Spinal cord (tissue), 9 donors: ENCODE measurements at regions not wholly inside any gene's neighbourhood (a gene's known extent, or its start where the extent isn't known, plus 50 kb on each side); places are given as distances from the start of the nearest gene placed in this dataset.

ENCODE experiments used
- DNase-seq, 6 donors: peaks; one replicate each; pipeline versions ENCODE4 v3.0.0 to v3.0.0-alpha.2; 2013 to 2015; ENCODE audit warnings: low spot score in 6 of 6, low read depth in 4 of 6
- H3K27ac ChIP-seq: one replicate; pipeline ENCODE4 v1.5.1; 2013; ENCODE audit warnings: low read depth, low read length, control low read depth
- H3K27me3 ChIP-seq: one replicate; pipeline ENCODE4 v1.6.1; 2013; ENCODE audit warnings: low read length; ENCODE audit not compliant: control insufficient read depth, insufficient read depth
- H3K36me3 ChIP-seq: one replicate; pipeline ENCODE4 v1.6.1; 2013; ENCODE audit warnings: low read length; ENCODE audit not compliant: control insufficient read depth, insufficient read depth
- H3K4me1 ChIP-seq: one replicate; pipeline ENCODE4 v1.6.1; 2013; ENCODE audit warnings: low read length; ENCODE audit not compliant: control insufficient read depth, insufficient read depth
- H3K4me3 ChIP-seq: one replicate; pipeline ENCODE4 v1.5.1; 2013; ENCODE audit warnings: low read depth, low read length, control low read depth
- H3K9me3 ChIP-seq: one replicate; pipeline ENCODE4 v1.6.1; 2013; ENCODE audit warnings: low read length; ENCODE audit not compliant: control insufficient read depth, insufficient read depth
- WGBS: methylation state at CpG from one replicate; pipeline ENCODE4 v1.1.5; 2013; ENCODE audit warnings: missing lambda C conversion rate; ENCODE audit not compliant: insufficient coverage; 5-methylcytosine and 5-hydroxymethylcytosine counted together
- donor health status: healthy.

GRCh38 chr5:103942587-103943186, 380.1 kb upstream of the NUDT12 start:
- no peaks in the 10 kb centered on the region for H3K27me3 ChIP-seq
- H3K4me3 ChIP-seq, result no peak overlapping the region
- H3K9me3 ChIP-seq, result no peaks in the 10 kb centered on the region
- H3K4me1 ChIP-seq, result no peaks in the 10 kb centered on the region
- no peak overlapping the region for H3K27ac ChIP-seq
- peak in 2 of 6 donors; percentile 30 to 52 for DNase-seq
- WGBS, result no CpG with 5 or more reads among the region's 6 CpGs
- no peaks in the 10 kb centered on the region for H3K36me3 ChIP-seq

- Histone ChIP-seq H3K4me1 (no peaks in the 10 kb centered on the region), H3K36me3 (no peaks in the 10 kb centered on the region), H3K4me3 (no peak overlapping the region), H3K27me3 (no peaks in the 10 kb centered on the region), H3K9me3 (no peaks in the 10 kb centered on the region), H3K27ac (no peak overlapping the region)
- WGBS, result no CpG with 5 or more reads among the region's 4 CpGs
- peak in 1 of 6 donors; percentile 73 for DNase-seq
These were observed 379.0 kb upstream of the NUDT12 start for GRCh38 chr5:103941596-103941995.

- H3K4me3 ChIP-seq, result no peak overlapping the region
- no peaks in the 10 kb centered on the region for H3K9me3 ChIP-seq
- no peaks in the 10 kb centered on the region for H3K27me3 ChIP-seq
- H3K4me1 ChIP-seq, result no peaks in the 10 kb centered on the region
- H3K27ac ChIP-seq, result no peak overlapping the region
- no peaks in the 10 kb centered on the region for H3K36me3 ChIP-seq
- peak in 1 of 6 donors; percentile 24 for DNase-seq
- no CpG with 5 or more reads among the region's 5 CpGs for WGBS
These were observed 375.6 kb upstream of the NUDT12 start for GRCh38 chr5:103938146-103938695.

GRCh38 chr5:103929338-103930013, 366.9 kb upstream of the NUDT12 start:
- Histone ChIP-seq H3K9me3 (no peaks in the 10 kb centered on the region), H3K27me3 (no peaks in the 10 kb centered on the region), H3K4me1 (no peaks in the 10 kb centered on the region), H3K36me3 (no peaks in the 10 kb centered on the region), H3K4me3 (no peak overlapping the region), H3K27ac (no peak overlapping the region)
- WGBS, result no CpG with 5 or more reads among the region's 2 CpGs
- DNase-seq, result no peak

GRCh38 chr5:103927739-103928138, 365.1 kb upstream of the NUDT12 start:
- no peaks in the 10 kb centered on the region for H3K9me3 ChIP-seq
- H3K27me3 ChIP-seq, result no peaks in the 10 kb centered on the region
- no CpG with 5 or more reads among the region's 1 CpG for WGBS
- no peak overlapping the region for H3K27ac ChIP-seq
- H3K4me3 ChIP-seq, result no peak overlapping the region
- H3K4me1 ChIP-seq, result no peaks in the 10 kb centered on the region
- no peak for DNase-seq
- no peaks in the 10 kb centered on the region for H3K36me3 ChIP-seq

- no peaks in the 10 kb centered on the region for H3K9me3 ChIP-seq
- no peak overlapping the region for H3K27ac ChIP-seq
- H3K36me3 ChIP-seq, result no peaks in the 10 kb centered on the region
- no peaks in the 10 kb centered on the region for H3K27me3 ChIP-seq
- H3K4me1 ChIP-seq, result no peaks in the 10 kb centered on the region
- H3K4me3 ChIP-seq, result no peak overlapping the region
- DNase-seq, result no peak
These were observed 361.1 kb upstream of the NUDT12 start for GRCh38 chr5:103923616-103924168.

- no peaks in the 10 kb centered on the region for H3K36me3 ChIP-seq
These were observed 356.9 kb upstream of the NUDT12 start for GRCh38 chr5:103919506-103919905.

GRCh38 chr5:103918668-103919367, 356.2 kb upstream of the NUDT12 start:
- DNase-seq, result peak in 1 of 6 donors; percentile 51

More at GRCh38 chr5:103919506-103919905, 356.9 kb upstream of the NUDT12 start:
- Histone ChIP-seq H3K4me1 (no peaks in the 10 kb centered on the region), H3K27me3 (no peaks in the 10 kb centered on the region), H3K4me3 (no peak overlapping the region), H3K27ac (no peak overlapping the region), H3K9me3 (no peaks in the 10 kb centered on the region)
- peak in 1 of 6 donors; percentile 67 for DNase-seq

GRCh38 chr5:103915081-103915480, 352.5 kb upstream of the NUDT12 start:
- peak in 1 of 6 donors; percentile 9 for DNase-seq
- Histone ChIP-seq H3K9me3 (no peaks in the 10 kb centered on the region), H3K27me3 (no peaks in the 10 kb centered on the region), H3K27ac (no peak overlapping the region), H3K4me1 (no peaks in the 10 kb centered on the region), H3K4me3 (no peak overlapping the region), H3K36me3 (no peaks in the 10 kb centered on the region)
- WGBS, result no CpG with 5 or more reads among the region's 1 CpG

More at GRCh38 chr5:103918668-103919367, 356.2 kb upstream of the NUDT12 start:
- H3K36me3 ChIP-seq, result no peaks in the 10 kb centered on the region
- H3K4me3 ChIP-seq, result no peak overlapping the region
- no peak overlapping the region for H3K27ac ChIP-seq
- H3K9me3 ChIP-seq, result no peaks in the 10 kb centered on the region
- H3K4me1 ChIP-seq, result no peaks in the 10 kb centered on the region
- no peaks in the 10 kb centered on the region for H3K27me3 ChIP-seq
